ENCODE measurements at regions not wholly inside any gene's neighbourhood (a gene's known extent, or its start where the extent isn't known, plus 50 kb on each side); places are given as distances from the start of the nearest gene placed in this dataset.

- TF ChIP-seq, protein P1, sequence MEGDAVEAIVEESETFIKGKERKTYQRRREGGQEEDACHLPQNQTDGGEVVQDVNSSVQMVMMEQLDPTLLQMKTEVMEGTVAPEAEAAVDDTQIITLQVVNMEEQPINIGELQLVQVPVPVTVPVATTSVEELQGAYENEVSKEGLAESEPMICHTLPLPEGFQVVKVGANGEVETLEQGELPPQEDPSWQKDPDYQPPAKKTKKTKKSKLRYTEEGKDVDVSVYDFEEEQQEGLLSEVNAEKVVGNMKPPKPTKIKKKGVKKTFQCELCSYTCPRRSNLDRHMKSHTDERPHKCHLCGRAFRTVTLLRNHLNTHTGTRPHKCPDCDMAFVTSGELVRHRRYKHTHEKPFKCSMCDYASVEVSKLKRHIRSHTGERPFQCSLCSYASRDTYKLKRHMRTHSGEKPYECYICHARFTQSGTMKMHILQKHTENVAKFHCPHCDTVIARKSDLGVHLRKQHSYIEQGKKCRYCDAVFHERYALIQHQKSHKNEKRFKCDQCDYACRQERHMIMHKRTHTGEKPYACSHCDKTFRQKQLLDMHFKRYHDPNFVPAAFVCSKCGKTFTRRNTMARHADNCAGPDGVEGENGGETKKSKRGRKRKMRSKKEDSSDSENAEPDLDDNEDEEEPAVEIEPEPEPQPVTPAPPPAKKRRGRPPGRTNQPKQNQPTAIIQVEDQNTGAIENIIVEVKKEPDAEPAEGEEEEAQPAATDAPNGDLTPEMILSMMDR (IDR thresholded peaks at IDR 0.05 in 8 of 11, conservative IDR thresholded peaks at IDR 0.05 in 3 of 11): no peak
- no peak for TF ChIP-seq POLR2A (IDR thresholded peaks at IDR 0.05)
Measured at GRCh38 chr14:64649383-64649998, 54.7 kb upstream of the PLEKHG3 start.

Measured in spleen (tissue), 7 donors.